Fibroblast of lung (primary cell): ENCODE measurements at regions not wholly inside any gene's neighbourhood (a gene's known extent, or its start where the extent isn't known, plus 50 kb on each side); places are given as distances from the start of the nearest gene placed in this dataset.

Experiments used
- DNase-seq, 2 donors: peaks; one replicate each; pipeline versions ENCODE4 v3.0.0 to v3.0.0-alpha.2; 2010; ENCODE audit warnings: low read depth in 2 of 2
- H2AFZ ChIP-seq: 2 replicates; pipeline ENCODE4 v1.5.1; 2012; ENCODE audit warnings: low read length, control low read depth, inconsistent platforms
- H3K27ac ChIP-seq: 2 replicates; pipeline ENCODE4 v1.5.1; 2011; ENCODE audit warnings: low read length, control low read depth; ENCODE audit not compliant: insufficient read depth
- H3K27me3 ChIP-seq: 2 replicates; pipeline ENCODE4 v1.5.1; 2011; ENCODE audit warnings: mild to moderate bottlenecking, low read length; ENCODE audit not compliant: control insufficient read depth, insufficient read depth
- H3K36me3 ChIP-seq: 2 replicates; pipeline ENCODE4 v1.5.1; 2011; ENCODE audit warnings: low read length; ENCODE audit not compliant: control insufficient read depth, insufficient read depth
- H3K4me1 ChIP-seq: 2 replicates; pipeline ENCODE4 v1.5.1; 2011; ENCODE audit warnings: low read length; ENCODE audit not compliant: control insufficient read depth, insufficient read depth; ENCODE audit errors: extremely low read depth
- H3K4me2 ChIP-seq: 2 replicates; pipeline ENCODE4 v1.5.1; 2011; ENCODE audit warnings: low read length, control low read depth; ENCODE audit not compliant: insufficient read depth; ENCODE audit errors: extremely low read depth
- H3K4me3 ChIP-seq, 4 experiments: fragments of 200-600 bp in 1 of 4; sonication (generic) in 1 of 4; replicated peaks in 1 of 4; 2 replicates each; pipeline ENCODE4 v1.5.1; 2011 to 2016; ENCODE audit warnings: low read length in 4 of 4, low read depth in 3 of 4, mild to moderate bottlenecking in 3 of 4, control low read depth in 2 of 4, inconsistent platforms in 1 of 4, mixed read lengths in 1 of 4; ENCODE audit not compliant: insufficient read depth in 1 of 4; ENCODE audit errors: control extremely low read depth in 1 of 4
- H3K79me2 ChIP-seq: 2 replicates; pipeline ENCODE4 v1.5.1; 2012; ENCODE audit warnings: mild to moderate bottlenecking, low read length, inconsistent platforms; ENCODE audit not compliant: control insufficient read depth, insufficient read depth
- H3K9ac ChIP-seq: 2 replicates; pipeline ENCODE4 v1.5.1; 2011; ENCODE audit warnings: mild to moderate bottlenecking, low read length, control low read depth; ENCODE audit not compliant: insufficient read depth
- H3K9me3 ChIP-seq: 2 replicates; pipeline ENCODE4 v1.5.1; 2012; ENCODE audit warnings: low read depth, low read length; ENCODE audit not compliant: control insufficient read depth, insufficient read depth
- H4K20me1 ChIP-seq: 2 replicates; pipeline ENCODE4 v1.5.1; 2011; ENCODE audit warnings: low read length; ENCODE audit not compliant: control insufficient read depth, insufficient read depth; ENCODE audit errors: extremely low read depth
- CTCF ChIP-seq, 2 donors: IDR thresholded peaks in 1 of 2; conservative IDR thresholded peaks in 1 of 2; 1 replicate in 1 of 2; 2 replicates in 1 of 2; pipeline ENCODE4 v1.5.1; 2011 to 2012; ENCODE audit warnings: low read length in 2 of 2, control low read depth in 1 of 2, inconsistent platforms in 1 of 2, low read depth in 1 of 2, mild to moderate bottlenecking in 1 of 2
- EZH2 ChIP-seq: IDR thresholded peaks from 2 replicates; pipeline ENCODE4 v1.5.1; 2012; ENCODE audit warnings: low read length, control low read depth, mild to moderate bottlenecking; ENCODE audit errors: missing control alignments

GRCh38 chr4:112813790-112814189 lies 176.8 kb downstream of the LARP7 start:
- Histone ChIP-seq H3K9ac (no peak overlapping the region), H3K79me2 (no peaks in the 10 kb centered on the region), H3K27me3 (no peaks in the 10 kb centered on the region), H3K4me3 (no peak overlapping the region), H3K4me2 (no peak overlapping the region), H2AFZ (no peak overlapping the region), H4K20me1 (no peaks in the 10 kb centered on the region), H3K9me3 (no peaks in the 10 kb centered on the region), H3K4me1 (no peaks in the 10 kb centered on the region), H3K27ac (no peak overlapping the region), H3K36me3 (no peaks in the 10 kb centered on the region)
- no peak for TF ChIP-seq CTCF (conservative IDR thresholded peaks at IDR 0.05 in 1 of 2, IDR thresholded peaks at IDR 0.05 in 1 of 2; ENCODE audit: low read depth in 1 of 2, low read length in 2 of 2)
- no peak for TF ChIP-seq EZH2
- DNase-seq: peak; percentile 54 to 69

- peak overlapping the region; percentile 48 for H2AFZ ChIP-seq
- no peak overlapping the region for H3K27ac ChIP-seq
- H3K4me3 ChIP-seq: peak overlapping the region; percentile 34 to 66 (median 52)
- H3K9me3 ChIP-seq: no peaks in the 10 kb centered on the region
- no peak for TF ChIP-seq EZH2
- peak overlapping the region; percentile 3 for H3K9ac ChIP-seq
- no peaks in the 10 kb centered on the region for H3K27me3 ChIP-seq
- DNase-seq: peak; percentile 90 to 93
- no peaks in the 10 kb centered on the region for H3K36me3 ChIP-seq
- no peaks in the 10 kb centered on the region for H4K20me1 ChIP-seq
- H3K4me2 ChIP-seq: peak overlapping the region; percentile 87
- H3K4me1 ChIP-seq: no peaks in the 10 kb centered on the region
- no peaks in the 10 kb centered on the region for H3K79me2 ChIP-seq
Measured at GRCh38 chr4:112817933-112818593, 181.1 kb downstream of the LARP7 start.

- H3K4me3 ChIP-seq: peak overlapping the region; percentile 34 to 66 (median 52)
- TF ChIP-seq EZH2 (no peak), CTCF (conservative IDR thresholded peaks at IDR 0.05 in 1 of 2, IDR thresholded peaks at IDR 0.05 in 1 of 2; ENCODE audit: low read depth in 1 of 2, low read length in 2 of 2) (no peak)
- H3K79me2 ChIP-seq: no peaks in the 10 kb centered on the region
- DNase-seq: peak in 1 of 2 donors; percentile 8
- H3K36me3 ChIP-seq: no peaks in the 10 kb centered on the region
- no peak overlapping the region for H3K9ac ChIP-seq
- H3K4me1 ChIP-seq: no peaks in the 10 kb centered on the region
- no peaks in the 10 kb centered on the region for H3K9me3 ChIP-seq
- H4K20me1 ChIP-seq: no peaks in the 10 kb centered on the region
- no peaks in the 10 kb centered on the region for H3K27me3 ChIP-seq
- H2AFZ ChIP-seq: peak overlapping the region; percentile 48
- peak overlapping the region; percentile 87 for H3K4me2 ChIP-seq
- no peak overlapping the region for H3K27ac ChIP-seq
Measured at GRCh38 chr4:112818594-112818965, 181.6 kb downstream of the LARP7 start.
